Cerebellar nuclear complex (tissue), 1 donor: ENCODE measurements at regions not wholly inside any gene's neighbourhood (a gene's known extent, or its start where the extent isn't known, plus 50 kb on each side); places are given as distances from the start of the nearest gene placed in this dataset.
A peak's percentile ranks its signal among the peaks of the same experiment; 100 is the strongest.

Source experiments
- DNase-seq, 2 experiments: peaks; one replicate each; lab custom pipeline; 2025; lab: John Stamatoyannopoulos, UW

GRCh38 chr3:72055436-72055835 lies 270.5 kb upstream of the PROK2 start:
- DNase-seq = peak; percentile 38 to 79

GRCh38 chr3:72054976-72055375 lies 270.0 kb upstream of the PROK2 start:
- DNase-seq = no peak

GRCh38 chr3:72052841-72053409 lies 268.0 kb upstream of the PROK2 start:
- DNase-seq = no peak

GRCh38 chr3:72050771-72051170 lies 265.8 kb upstream of the PROK2 start:
- DNase-seq = no peak

- no peak for DNase-seq
These were observed 265.2 kb upstream of the PROK2 start for GRCh38 chr3:72050048-72050632.

- no peak for DNase-seq
These were observed 264.4 kb upstream of the PROK2 start for GRCh38 chr3:72049300-72049699.

GRCh38 chr3:72048873-72049272 lies 263.9 kb upstream of the PROK2 start:
- no peak for DNase-seq

GRCh38 chr3:72047221-72047871 lies 262.4 kb upstream of the PROK2 start:
- DNase-seq = no peak

- DNase-seq = no peak
These were observed 259.4 kb upstream of the PROK2 start for GRCh38 chr3:72044231-72044855.

GRCh38 chr3:72043204-72044133 lies 258.5 kb upstream of the PROK2 start:
- DNase-seq = no peak

GRCh38 chr3:72042397-72043203 lies 257.7 kb upstream of the PROK2 start:
- DNase-seq = no peak

GRCh38 chr3:72041511-72041910 lies 256.6 kb upstream of the PROK2 start:
- peak; percentile 78 to 86 for DNase-seq

- no peak for DNase-seq
These were observed 256.1 kb upstream of the PROK2 start for GRCh38 chr3:72041076-72041475.

GRCh38 chr3:72039677-72040076 lies 254.7 kb upstream of the PROK2 start:
- no peak for DNase-seq

GRCh38 chr3:72036899-72037298 lies 252.0 kb upstream of the PROK2 start:
- DNase-seq = no peak

- peak in 1 of 2 experiments; percentile 66 for DNase-seq
These were observed 250.7 kb upstream of the PROK2 start for GRCh38 chr3:72035606-72036005.

- DNase-seq = no peak
These were observed 250.0 kb upstream of the PROK2 start for GRCh38 chr3:72034986-72035385.

- DNase-seq = no peak
These were observed 248.9 kb upstream of the PROK2 start for GRCh38 chr3:72033666-72034428.

- DNase-seq = no peak
These were observed 247.6 kb upstream of the PROK2 start for GRCh38 chr3:72032441-72033135.

- DNase-seq = no peak
These were observed 246.6 kb upstream of the PROK2 start for GRCh38 chr3:72031581-72031980.
